ENCODE measurements at regions not wholly inside any gene's neighbourhood (a gene's known extent, or its start where the extent isn't known, plus 50 kb on each side); places are given as distances from the start of the nearest gene placed in this dataset.

DNA sequence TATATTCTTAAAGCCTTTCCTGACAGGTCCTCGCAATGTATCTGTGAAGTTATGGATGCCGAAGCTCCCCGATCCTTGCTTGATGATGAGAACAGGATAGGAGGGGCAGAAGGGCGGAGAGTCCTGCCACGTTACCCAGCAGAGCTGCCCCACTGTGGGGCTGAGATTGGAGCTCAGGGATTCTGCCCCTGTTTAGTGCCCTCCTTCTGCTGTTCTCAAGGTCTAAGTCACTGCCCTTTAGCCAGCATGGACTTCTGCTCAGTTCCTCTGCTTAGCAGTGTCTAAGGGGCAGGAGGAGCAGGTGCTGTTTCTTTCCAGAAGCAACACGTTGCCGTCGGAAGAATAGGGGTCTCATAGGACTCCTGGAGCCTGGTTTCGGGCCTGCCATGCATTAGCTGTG, 164.2 kb upstream of the B3GAT1 start:
- Histone ChIP-seq H3K9me3 (ENCODE audit: low read depth) (no peaks in the 10 kb centered on the region), H4K20me1 (ENCODE audit: low read depth) (no peaks in the 10 kb centered on the region), H3K36me3 (no peaks in the 10 kb centered on the region), H3K4me1 (peaks cover 14% of the 10 kb centered on the region), H3K4me3 (no peak overlapping the region), H3K27me3 (no peaks in the 10 kb centered on the region), H3K27ac (no peak overlapping the region), H3F3A (ENCODE audit: low read depth) (no peaks in the 10 kb centered on the region), H3K4me2 (no peak overlapping the region), H3K79me2 (ENCODE audit: low read depth) (no peaks in the 10 kb centered on the region), H3K9ac (no peak overlapping the region), H2AFZ (replicated peaks) (no peak overlapping the region)
- Mint-ChIP-seq H3K9me3 (peaks cover 2% of the 10 kb centered on the region), H3K27me3 (ENCODE audit: insufficient read depth, low read depth) (peaks cover 15% of the 10 kb centered on the region), H3K27ac (no peak overlapping the region), H3K4me3 (no peak overlapping the region), H3K36me3 (no peaks in the 10 kb centered on the region), H3K4me1 (peaks cover 45% of the 10 kb centered on the region)
- TF ChIP-seq, protein P1, sequence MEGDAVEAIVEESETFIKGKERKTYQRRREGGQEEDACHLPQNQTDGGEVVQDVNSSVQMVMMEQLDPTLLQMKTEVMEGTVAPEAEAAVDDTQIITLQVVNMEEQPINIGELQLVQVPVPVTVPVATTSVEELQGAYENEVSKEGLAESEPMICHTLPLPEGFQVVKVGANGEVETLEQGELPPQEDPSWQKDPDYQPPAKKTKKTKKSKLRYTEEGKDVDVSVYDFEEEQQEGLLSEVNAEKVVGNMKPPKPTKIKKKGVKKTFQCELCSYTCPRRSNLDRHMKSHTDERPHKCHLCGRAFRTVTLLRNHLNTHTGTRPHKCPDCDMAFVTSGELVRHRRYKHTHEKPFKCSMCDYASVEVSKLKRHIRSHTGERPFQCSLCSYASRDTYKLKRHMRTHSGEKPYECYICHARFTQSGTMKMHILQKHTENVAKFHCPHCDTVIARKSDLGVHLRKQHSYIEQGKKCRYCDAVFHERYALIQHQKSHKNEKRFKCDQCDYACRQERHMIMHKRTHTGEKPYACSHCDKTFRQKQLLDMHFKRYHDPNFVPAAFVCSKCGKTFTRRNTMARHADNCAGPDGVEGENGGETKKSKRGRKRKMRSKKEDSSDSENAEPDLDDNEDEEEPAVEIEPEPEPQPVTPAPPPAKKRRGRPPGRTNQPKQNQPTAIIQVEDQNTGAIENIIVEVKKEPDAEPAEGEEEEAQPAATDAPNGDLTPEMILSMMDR (IDR thresholded peaks at IDR 0.05), result no peak
- TF ChIP-seq EZH2 (IDR thresholded peaks at IDR 0.05) (no peak), EZH2phosphoT487 (IDR thresholded peaks at IDR 0.05) (no peak)
- DNase-seq (ENCODE audit: low spot score), result no peak

DNA sequence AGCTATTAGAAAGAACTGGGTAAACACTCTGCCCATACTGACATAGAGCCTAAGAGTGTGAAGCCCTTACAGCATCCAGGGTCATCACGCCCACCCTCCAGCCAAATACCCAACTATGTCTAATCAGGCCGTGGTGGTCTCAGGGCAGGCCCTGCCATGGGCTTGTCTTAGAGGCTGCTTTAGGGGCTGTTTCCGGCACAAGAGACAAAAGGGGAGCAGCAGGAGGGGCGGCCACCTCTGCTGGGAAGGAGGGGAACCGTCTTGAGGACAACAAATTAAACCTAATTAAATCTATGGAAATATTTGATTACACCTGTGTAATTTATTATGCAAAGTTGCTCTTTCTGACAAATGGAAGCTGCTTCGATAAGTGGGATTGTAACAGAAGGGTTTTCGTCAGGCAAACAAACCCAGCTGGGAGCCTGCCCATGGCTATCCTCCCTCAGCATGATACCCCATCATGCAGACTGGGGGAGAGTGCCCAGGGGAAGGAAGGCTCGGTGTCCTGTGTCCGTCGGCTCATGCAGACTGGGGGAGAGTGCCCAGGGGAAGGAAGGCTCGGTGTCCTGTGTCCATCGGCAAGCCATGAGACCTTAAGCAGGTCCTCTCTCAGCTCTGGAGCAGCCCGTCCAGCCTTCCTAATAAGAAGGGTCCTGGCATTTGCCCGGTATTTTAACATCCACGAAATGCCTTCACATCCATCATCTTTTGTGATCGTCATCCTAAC, 163.6 kb upstream of the B3GAT1 start:
- no peaks in the 10 kb centered on the region for H3K27me3 ChIP-seq
- Mint-ChIP-seq H3K36me3 (no peaks in the 10 kb centered on the region), H3K4me1 (peaks cover 42% of the 10 kb centered on the region), H3K9me3 (peaks cover 2% of the 10 kb centered on the region), H3K27ac (no peak overlapping the region), H3K27me3 (ENCODE audit: insufficient read depth, low read depth) (peaks cover 15% of the 10 kb centered on the region), H3K4me3 (no peak overlapping the region)
- TF ChIP-seq EZH2 (IDR thresholded peaks at IDR 0.05), result no peak
- TF ChIP-seq EZH2phosphoT487 (IDR thresholded peaks at IDR 0.05), result no peak
- TF ChIP-seq, protein P1 (IDR thresholded peaks at IDR 0.05), result no peak
- no peaks in the 10 kb centered on the region for H3F3A ChIP-seq (ENCODE audit: low read depth)
- H3K36me3 ChIP-seq, result no peaks in the 10 kb centered on the region
- no peak for DNase-seq (ENCODE audit: low spot score)
- no peak overlapping the region for H3K9ac ChIP-seq
- no peaks in the 10 kb centered on the region for H3K9me3 ChIP-seq (ENCODE audit: low read depth)
- H3K79me2 ChIP-seq (ENCODE audit: low read depth), result no peaks in the 10 kb centered on the region
- no peak overlapping the region for H3K4me3 ChIP-seq
- no peak overlapping the region for H3K27ac ChIP-seq
- no peak overlapping the region for H3K4me2 ChIP-seq
- H3K4me1 ChIP-seq, result peaks cover 14% of the 10 kb centered on the region
- H4K20me1 ChIP-seq (ENCODE audit: low read depth), result no peaks in the 10 kb centered on the region
- no peak overlapping the region for H2AFZ ChIP-seq (replicated peaks)

DNA sequence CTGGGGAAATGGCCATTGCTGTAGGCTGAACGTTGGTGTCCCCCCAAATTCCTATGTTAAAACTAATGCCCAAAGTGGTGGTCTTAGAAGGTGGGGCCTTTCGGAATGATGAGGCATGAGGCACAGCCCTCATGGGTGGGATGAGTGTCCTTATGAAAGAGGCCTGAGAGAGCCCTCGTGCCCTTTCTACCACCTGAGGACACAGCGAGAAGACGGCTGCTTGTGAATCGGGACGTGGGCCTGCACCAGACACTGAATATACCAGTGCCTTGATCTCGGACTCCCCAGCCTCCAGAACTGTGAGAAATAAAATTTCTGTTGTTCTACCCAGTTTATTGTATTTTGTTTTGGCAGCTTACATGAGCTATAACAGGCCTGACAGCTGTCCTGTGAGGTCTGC, 162.9 kb upstream of the B3GAT1 start:
- Mint-ChIP-seq H3K4me3 (no peak overlapping the region), H3K4me1 (peaks cover 38% of the 10 kb centered on the region), H3K27ac (no peak overlapping the region), H3K27me3 (ENCODE audit: insufficient read depth, low read depth) (peaks cover 13% of the 10 kb centered on the region), H3K36me3 (no peaks in the 10 kb centered on the region), H3K9me3 (peaks cover 2% of the 10 kb centered on the region)
- Histone ChIP-seq H3K27ac (no peak overlapping the region), H3K36me3 (no peaks in the 10 kb centered on the region), H3K4me2 (no peak overlapping the region), H3K79me2 (ENCODE audit: low read depth) (no peaks in the 10 kb centered on the region), H3K27me3 (no peaks in the 10 kb centered on the region), H3K9me3 (ENCODE audit: low read depth) (no peaks in the 10 kb centered on the region), H3K4me3 (no peak overlapping the region), H3K9ac (no peak overlapping the region), H3K4me1 (peaks cover 14% of the 10 kb centered on the region), H3F3A (ENCODE audit: low read depth) (no peaks in the 10 kb centered on the region), H4K20me1 (ENCODE audit: low read depth) (no peaks in the 10 kb centered on the region), H2AFZ (replicated peaks) (no peak overlapping the region)
- TF ChIP-seq EZH2phosphoT487 (IDR thresholded peaks at IDR 0.05), result no peak
- TF ChIP-seq, protein P1 (IDR thresholded peaks at IDR 0.05), result no peak
- no peak for DNase-seq (ENCODE audit: low spot score)
